Stomach (tissue), 8 donors: ENCODE measurements at regions not wholly inside any gene's neighbourhood (a gene's known extent, or its start where the extent isn't known, plus 50 kb on each side); places are given as distances from the start of the nearest gene placed in this dataset.

Source experiments
- DNase-seq, 2 donors: peaks; one replicate each; pipeline versions ENCODE4 v3.0.0 to v3.0.0-alpha.2; 2013 to 2019
- H3K27ac ChIP-seq, 5 donors: fragments of 200-600 bp in 4 of 5; sonication (generic) in 4 of 5; one replicate each; pipeline ENCODE4 v1.5.1; 2013 to 2019; ENCODE audit warnings: mild to moderate bottlenecking in 1 of 5, moderate library complexity in 1 of 5
- H3K27me3 ChIP-seq, 3 donors: fragments of 200-600 bp; sonication (generic); one replicate each; pipeline ENCODE4 v1.5.1; 2017 to 2019; ENCODE audit warnings: mixed run types in 1 of 3
- H3K36me3 ChIP-seq, 4 donors: fragments of 200-600 bp; sonication (generic); 1 replicate in 3 of 4; 2 replicates in 1 of 4; pipeline ENCODE4 v1.5.1; 2016 to 2019
- H3K4me1 ChIP-seq, 4 donors: fragments of 200-600 bp; sonication (generic); one replicate each; pipeline ENCODE4 v1.5.1; 2016 to 2019
- H3K4me3 ChIP-seq, 4 donors: fragments of 200-600 bp; sonication (generic) in 3 of 4; one replicate each; pipeline ENCODE4 v1.5.1; 2016 to 2019; ENCODE audit warnings: mild to moderate bottlenecking in 1 of 4
- H3K9me3 ChIP-seq, 4 donors: fragments of 200-600 bp; sonication (generic); one replicate each; pipeline ENCODE4 v1.5.1; 2016 to 2019
- EP300 ChIP-seq: sonication (generic); formaldehyde crosslinking; IDR thresholded peaks from one replicate; pipeline ENCODE4 v1.6.1; 2017; ENCODE audit warnings: antibody characterized with exemption
- POLR2A ChIP-seq, 4 donors: fragments of 450-650 bp; IDR thresholded peaks; one replicate each; pipeline ENCODE4 v1.6.1; 2016; ENCODE audit warnings: antibody characterized with exemption in 4 of 4, control low read depth in 2 of 4, mild to moderate bottlenecking in 1 of 4, moderate library complexity in 1 of 4
- POLR2AphosphoS5 ChIP-seq, 3 donors: sonication (generic); formaldehyde crosslinking; IDR thresholded peaks; one replicate each; pipeline ENCODE4 v1.6.1; 2016; ENCODE audit warnings: antibody characterized with exemption in 3 of 3
- WGBS, 5 donors: extraction: QIAGEN DNeasy Blood & Tissue Kit in 3 of 5; methylation state at CpG; one replicate each; pipeline versions ENCODE4 v1.1.5 to v1.1.7; 2013 to 2018; 5-methylcytosine and 5-hydroxymethylcytosine counted together
- intact Hi-C: fragments of 100-400 bp; cut with DNase I; formaldehyde crosslinking; loops from one replicate; pipeline ENCODE4 v1.15.1; 2023; ENCODE audit warnings: low total_unique reads
- TF ChIP-seq, protein P1 (sequence below), 7 experiments: fragments of 450-650 bp in 4 of 7; fragments of 200-600 bp in 3 of 7; sonication (generic) in 3 of 7; IDR thresholded peaks; one replicate each; pipeline ENCODE4 v1.5.1; 2016 to 2019; ENCODE audit warnings: antibody characterized with exemption in 7 of 7, control low read depth in 2 of 7, mild to moderate bottlenecking in 1 of 7
- donor health status: healthy with polysubstance abuse.
- donor health status: Bipolar disorder and iron deficiency.
- donor health status: healthy.

DNA sequence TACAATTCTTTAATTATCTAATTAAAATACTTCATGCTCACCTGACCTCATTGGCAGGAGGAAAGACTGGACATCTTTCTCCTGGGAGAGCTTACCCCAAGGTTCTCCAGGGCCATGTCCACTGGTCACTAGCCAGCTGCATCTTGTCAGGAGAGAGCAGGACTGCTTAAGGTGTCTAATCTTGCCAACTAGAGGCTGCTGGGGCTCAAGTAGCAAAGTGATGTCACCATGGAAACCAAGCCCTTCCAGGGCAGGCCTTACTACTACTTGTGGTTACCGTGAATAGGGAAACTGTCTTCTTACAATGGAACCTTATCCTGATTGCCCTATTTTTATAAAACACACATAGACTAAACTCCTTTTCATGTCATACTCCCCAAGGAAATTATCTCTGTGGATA is 376.4 kb downstream of the SNAPC1 start:
- no peak overlapping the region for H3K4me3 ChIP-seq
- peaks cover 0 to 21% (median 0%) of the 10 kb centered on the region in 3 donors for H3K27me3 ChIP-seq
- peak in 1 of 2 donors; percentile 18 for DNase-seq
- no peaks in the 10 kb centered on the region for H3K36me3 ChIP-seq
- H3K27ac ChIP-seq, result no peak overlapping the region
- intact Hi-C loops, result no loop called here
- H3K4me1 ChIP-seq, result no peaks in the 10 kb centered on the region
- TF ChIP-seq, protein P1, sequence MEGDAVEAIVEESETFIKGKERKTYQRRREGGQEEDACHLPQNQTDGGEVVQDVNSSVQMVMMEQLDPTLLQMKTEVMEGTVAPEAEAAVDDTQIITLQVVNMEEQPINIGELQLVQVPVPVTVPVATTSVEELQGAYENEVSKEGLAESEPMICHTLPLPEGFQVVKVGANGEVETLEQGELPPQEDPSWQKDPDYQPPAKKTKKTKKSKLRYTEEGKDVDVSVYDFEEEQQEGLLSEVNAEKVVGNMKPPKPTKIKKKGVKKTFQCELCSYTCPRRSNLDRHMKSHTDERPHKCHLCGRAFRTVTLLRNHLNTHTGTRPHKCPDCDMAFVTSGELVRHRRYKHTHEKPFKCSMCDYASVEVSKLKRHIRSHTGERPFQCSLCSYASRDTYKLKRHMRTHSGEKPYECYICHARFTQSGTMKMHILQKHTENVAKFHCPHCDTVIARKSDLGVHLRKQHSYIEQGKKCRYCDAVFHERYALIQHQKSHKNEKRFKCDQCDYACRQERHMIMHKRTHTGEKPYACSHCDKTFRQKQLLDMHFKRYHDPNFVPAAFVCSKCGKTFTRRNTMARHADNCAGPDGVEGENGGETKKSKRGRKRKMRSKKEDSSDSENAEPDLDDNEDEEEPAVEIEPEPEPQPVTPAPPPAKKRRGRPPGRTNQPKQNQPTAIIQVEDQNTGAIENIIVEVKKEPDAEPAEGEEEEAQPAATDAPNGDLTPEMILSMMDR (IDR thresholded peaks at IDR 0.05), result no peak
- no peak for TF ChIP-seq EP300
- TF ChIP-seq POLR2AphosphoS5 (IDR thresholded peaks at IDR 0.05), result no peak
- no peak for TF ChIP-seq POLR2A (IDR thresholded peaks at IDR 0.05)
- WGBS, 5 donors, result 21 to 50% (median 24%) methylated on average over 1 of the region's 1 CpG
- H3K9me3 ChIP-seq, result peaks cover 0 to 6% (median 0%) of the 10 kb centered on the region in 4 donors

DNA sequence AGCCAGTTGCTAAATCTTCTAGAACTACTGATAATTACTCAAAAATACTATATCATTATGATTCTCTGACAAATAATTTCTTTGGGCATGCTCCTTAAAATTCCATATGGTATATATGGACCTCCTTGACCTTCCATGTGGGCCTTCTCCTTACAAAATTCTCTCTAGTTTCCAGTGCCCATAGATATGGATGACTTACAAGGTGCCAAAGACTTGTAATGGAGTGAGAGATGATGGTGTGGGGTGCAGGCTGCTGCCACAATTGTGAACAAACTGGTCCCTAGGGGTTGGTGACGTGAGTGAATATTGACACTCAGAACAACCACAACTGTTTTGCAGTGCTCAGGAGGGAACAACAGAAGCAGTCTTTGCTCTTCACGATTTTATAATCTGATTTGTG is 378.9 kb downstream of the SNAPC1 start:
- no peak for DNase-seq
- no peak overlapping the region for H3K4me3 ChIP-seq
- no peaks in the 10 kb centered on the region for H3K4me1 ChIP-seq
- intact Hi-C loops, result no loop called here
- TF ChIP-seq, protein P1 (IDR thresholded peaks at IDR 0.05), result no peak
- no peak for TF ChIP-seq POLR2AphosphoS5 (IDR thresholded peaks at IDR 0.05)
- no peak for TF ChIP-seq POLR2A (IDR thresholded peaks at IDR 0.05)
- TF ChIP-seq EP300, result no peak
- H3K27me3 ChIP-seq, result peaks cover 0 to 4% (median 0%) of the 10 kb centered on the region in 3 donors
- H3K27ac ChIP-seq, result no peak overlapping the region
- peaks cover 0 to under 1% (median 0%) of the 10 kb centered on the region in 4 donors for H3K9me3 ChIP-seq
- no peaks in the 10 kb centered on the region for H3K36me3 ChIP-seq
- WGBS, 5 donors, result 70 to 90% (median 81%) methylated on average over 2 of the region's 2 CpGs

DNA sequence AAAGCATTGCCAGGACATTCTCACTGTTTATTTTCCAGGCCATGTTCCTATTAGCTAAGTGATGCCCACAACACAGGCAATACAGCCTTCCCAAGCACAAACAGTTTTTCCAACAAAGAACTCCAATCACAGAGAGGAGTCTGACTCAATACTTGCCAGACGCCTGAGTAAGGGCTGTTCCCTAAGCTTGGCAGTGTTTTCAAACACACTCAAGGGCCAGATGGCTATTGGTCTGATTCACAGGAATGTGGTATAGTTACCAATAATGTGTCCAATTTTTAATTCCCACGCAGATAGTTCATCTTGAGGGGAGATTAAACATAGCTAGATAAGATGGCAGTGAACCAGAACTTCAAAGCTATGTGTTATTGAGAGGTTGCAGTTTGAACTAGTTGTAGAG is 381.0 kb downstream of the SNAPC1 start:
- DNase-seq, result peak in 1 of 2 donors; percentile 62
- intact Hi-C loops, result no loop called here
- H3K27ac ChIP-seq, result no peak overlapping the region
- H3K4me3 ChIP-seq, result no peak overlapping the region
- WGBS, 5 donors, result 15 to 48% (median 26%) methylated on average over 2 of the region's 2 CpGs
- H3K36me3 ChIP-seq, result no peaks in the 10 kb centered on the region
- H3K9me3 ChIP-seq, result peaks cover 0 to 13% (median 3%) of the 10 kb centered on the region in 4 donors
- no peaks in the 10 kb centered on the region for H3K27me3 ChIP-seq
- TF ChIP-seq POLR2A (IDR thresholded peaks at IDR 0.05), result no peak
- no peak for TF ChIP-seq POLR2AphosphoS5 (IDR thresholded peaks at IDR 0.05)
- TF ChIP-seq EP300, result no peak
- TF ChIP-seq, protein P1 (IDR thresholded peaks at IDR 0.05), result no peak
- H3K4me1 ChIP-seq, result no peaks in the 10 kb centered on the region

DNA sequence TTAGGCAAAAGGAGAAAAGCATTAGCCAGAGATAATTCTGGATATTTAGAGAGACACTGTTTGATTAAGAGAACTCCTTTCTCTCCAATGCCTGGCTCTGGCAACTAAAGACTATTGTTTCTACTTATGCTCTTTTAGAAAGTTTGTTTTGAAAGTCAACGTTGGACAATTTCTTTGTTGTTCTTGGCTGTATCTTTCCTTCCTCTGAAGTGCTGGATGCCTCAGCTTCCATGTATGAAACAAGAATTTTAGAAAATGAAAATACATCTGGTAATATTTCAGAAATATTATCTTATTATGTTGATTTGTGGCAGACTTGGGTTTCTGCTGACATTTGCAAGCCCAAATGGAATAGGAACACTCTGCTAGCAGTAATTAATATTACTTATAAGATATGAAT is 382.6 kb downstream of the SNAPC1 start:
- H3K27me3 ChIP-seq, result no peaks in the 10 kb centered on the region
- no peaks in the 10 kb centered on the region for H3K36me3 ChIP-seq
- no peak overlapping the region for H3K4me3 ChIP-seq
- intact Hi-C loops, result no loop called here
- no peak for DNase-seq
- peaks cover 0 to 19% (median 6%) of the 10 kb centered on the region in 4 donors for H3K9me3 ChIP-seq
- TF ChIP-seq POLR2AphosphoS5 (IDR thresholded peaks at IDR 0.05), result no peak
- TF ChIP-seq, protein P1 (IDR thresholded peaks at IDR 0.05), result no peak
- no peak for TF ChIP-seq POLR2A (IDR thresholded peaks at IDR 0.05)
- no peak for TF ChIP-seq EP300
- H3K27ac ChIP-seq, result no peak overlapping the region
- H3K4me1 ChIP-seq, result no peaks in the 10 kb centered on the region
- 24 to 44% (median 33%) methylated on average over 1 of the region's 1 CpG for WGBS, 5 donors
